IgD-negative memory B cell (primary cell): ENCODE measurements at regions not wholly inside any gene's neighbourhood (a gene's known extent, or its start where the extent isn't known, plus 50 kb on each side); places are given as distances from the start of the nearest gene placed in this dataset.

ENCODE experiments used
- H3K27ac Mint-ChIP-seq, 3 donors: one replicate each; pipeline ENCODE4 v1.8.0; 2020 to 2022; ENCODE audit warnings: mild to moderate bottlenecking in 3 of 3, mixed read lengths in 3 of 3, moderate library complexity in 1 of 3
- H3K27me3 Mint-ChIP-seq: one replicate; pipeline ENCODE4 v1.8.0; 2021; ENCODE audit warnings: mixed read lengths
- H3K36me3 Mint-ChIP-seq: one replicate; pipeline ENCODE4 v1.8.0; 2020; ENCODE audit warnings: mild to moderate bottlenecking, mixed read lengths
- H3K4me1 Mint-ChIP-seq, 3 donors: one replicate each; pipeline ENCODE4 v1.8.0; 2020 to 2022; ENCODE audit warnings: mixed read lengths in 3 of 3, mild to moderate bottlenecking in 1 of 3
- H3K4me3 Mint-ChIP-seq, 4 donors: one replicate each; pipeline ENCODE4 v1.8.0; 2020 to 2022; ENCODE audit warnings: mild to moderate bottlenecking in 4 of 4, mixed read lengths in 4 of 4, moderate library complexity in 3 of 4
- H3K9me3 Mint-ChIP-seq, 3 donors: one replicate each; pipeline ENCODE4 v1.8.0; 2020 to 2021; ENCODE audit warnings: mixed read lengths in 3 of 3, mild to moderate bottlenecking in 1 of 3

DNA sequence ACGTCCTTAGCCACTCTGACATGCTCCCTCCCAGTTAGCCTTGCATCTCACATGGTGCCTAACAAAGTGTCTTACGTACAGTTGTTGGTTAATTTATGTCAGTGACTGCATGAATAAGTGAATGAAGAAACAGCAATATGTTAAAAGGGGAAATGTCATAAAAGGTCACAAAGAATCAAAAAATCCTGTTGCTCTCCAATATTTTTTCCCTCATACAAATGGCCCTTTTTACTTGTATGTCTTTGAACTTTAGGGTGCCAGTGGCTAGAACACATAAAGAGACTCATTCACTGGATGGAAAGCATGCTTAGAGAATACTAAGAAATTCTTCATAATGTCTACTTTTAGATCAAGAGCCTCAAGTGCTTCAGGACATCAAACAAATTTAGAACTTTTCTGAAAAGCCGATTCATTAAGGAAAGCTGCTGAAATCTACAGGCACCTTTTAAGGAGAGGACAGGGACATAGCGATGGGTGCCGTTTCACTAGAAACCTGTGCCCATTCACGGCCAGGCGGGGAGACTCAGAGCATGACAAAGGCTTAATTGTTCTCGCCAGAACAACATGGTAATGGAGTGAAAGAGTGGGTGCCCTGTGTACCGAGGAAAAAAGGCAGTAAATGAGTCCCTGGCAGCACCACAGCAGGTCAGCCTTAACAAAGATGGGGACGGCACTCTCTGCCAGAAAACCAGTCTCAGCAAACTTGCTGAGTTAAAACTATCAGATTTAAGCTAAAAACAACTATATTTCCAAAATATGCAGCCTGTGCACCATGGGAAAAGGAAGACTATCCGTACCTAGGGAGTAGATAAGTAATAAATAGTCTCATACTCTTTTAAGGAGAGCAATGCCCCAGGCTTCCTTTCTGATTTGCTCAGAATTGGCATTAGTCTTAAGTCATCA is 71.6 kb upstream of the SPTBN1 start:
- Mint-ChIP-seq H3K27ac (no peak overlapping the region), H3K9me3 (peaks cover 0 to 2% (median 0%) of the 10 kb centered on the region in 3 donors), H3K27me3 (peaks cover 2% of the 10 kb centered on the region)

DNA sequence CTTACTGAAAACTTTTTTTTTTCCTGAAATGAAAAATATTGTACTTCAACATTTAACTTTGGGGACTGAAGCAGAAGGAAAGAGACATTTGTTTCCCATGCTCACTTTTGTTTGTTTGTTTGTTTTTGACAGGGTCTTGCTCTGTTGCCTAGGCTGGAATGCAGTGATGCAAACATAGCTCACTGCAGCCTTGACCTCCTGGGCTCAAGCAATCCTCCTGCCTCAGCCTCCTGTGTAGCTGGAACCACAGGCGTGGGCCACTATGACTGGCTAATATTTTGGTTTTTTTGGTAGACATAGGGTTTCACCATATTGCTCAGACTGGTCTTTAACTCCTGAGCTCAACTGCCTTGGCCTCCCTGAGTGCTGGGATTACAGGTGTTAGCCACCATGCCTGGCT is 70.9 kb upstream of the SPTBN1 start:
- Mint-ChIP-seq H3K9me3 (peaks cover 0 to 2% (median 0%) of the 10 kb centered on the region in 3 donors), H3K36me3 (peaks cover 2% of the 10 kb centered on the region), H3K4me3 (no peak overlapping the region), H3K27me3 (peaks cover 2% of the 10 kb centered on the region), H3K4me1 (no peaks in the 10 kb centered on the region), H3K27ac (no peak overlapping the region)

More for the DNA sequence above, 71.6 kb upstream of the SPTBN1 start:
- Mint-ChIP-seq H3K4me1 (no peaks in the 10 kb centered on the region), H3K4me3 (no peak overlapping the region), H3K36me3 (peaks cover 2% of the 10 kb centered on the region)

DNA sequence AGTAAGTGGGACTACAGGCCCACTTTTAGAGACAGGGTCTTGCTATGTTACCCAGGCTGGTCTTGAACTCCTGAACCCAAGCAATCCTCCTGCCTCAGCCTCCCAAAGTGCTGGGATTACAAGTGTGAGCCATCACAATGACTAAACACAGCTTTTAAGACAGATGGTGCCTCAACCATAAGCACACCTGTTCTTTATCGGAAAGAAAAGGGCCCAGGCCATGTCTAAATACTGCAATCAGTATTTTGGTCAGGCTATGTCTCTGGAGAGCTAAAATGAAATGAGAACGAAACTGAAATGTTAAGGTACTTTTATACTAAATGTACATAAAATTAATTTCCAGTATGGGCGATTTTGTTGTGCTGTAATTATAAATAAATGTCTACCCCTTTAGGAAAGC is 69.5 kb upstream of the SPTBN1 start:
- Mint-ChIP-seq H3K9me3 (peaks cover 0 to 2% (median 0%) of the 10 kb centered on the region in 3 donors), H3K4me3 (no peak overlapping the region), H3K27ac (no peak overlapping the region), H3K27me3 (no peaks in the 10 kb centered on the region), H3K36me3 (peaks cover 3% of the 10 kb centered on the region), H3K4me1 (no peaks in the 10 kb centered on the region)

DNA sequence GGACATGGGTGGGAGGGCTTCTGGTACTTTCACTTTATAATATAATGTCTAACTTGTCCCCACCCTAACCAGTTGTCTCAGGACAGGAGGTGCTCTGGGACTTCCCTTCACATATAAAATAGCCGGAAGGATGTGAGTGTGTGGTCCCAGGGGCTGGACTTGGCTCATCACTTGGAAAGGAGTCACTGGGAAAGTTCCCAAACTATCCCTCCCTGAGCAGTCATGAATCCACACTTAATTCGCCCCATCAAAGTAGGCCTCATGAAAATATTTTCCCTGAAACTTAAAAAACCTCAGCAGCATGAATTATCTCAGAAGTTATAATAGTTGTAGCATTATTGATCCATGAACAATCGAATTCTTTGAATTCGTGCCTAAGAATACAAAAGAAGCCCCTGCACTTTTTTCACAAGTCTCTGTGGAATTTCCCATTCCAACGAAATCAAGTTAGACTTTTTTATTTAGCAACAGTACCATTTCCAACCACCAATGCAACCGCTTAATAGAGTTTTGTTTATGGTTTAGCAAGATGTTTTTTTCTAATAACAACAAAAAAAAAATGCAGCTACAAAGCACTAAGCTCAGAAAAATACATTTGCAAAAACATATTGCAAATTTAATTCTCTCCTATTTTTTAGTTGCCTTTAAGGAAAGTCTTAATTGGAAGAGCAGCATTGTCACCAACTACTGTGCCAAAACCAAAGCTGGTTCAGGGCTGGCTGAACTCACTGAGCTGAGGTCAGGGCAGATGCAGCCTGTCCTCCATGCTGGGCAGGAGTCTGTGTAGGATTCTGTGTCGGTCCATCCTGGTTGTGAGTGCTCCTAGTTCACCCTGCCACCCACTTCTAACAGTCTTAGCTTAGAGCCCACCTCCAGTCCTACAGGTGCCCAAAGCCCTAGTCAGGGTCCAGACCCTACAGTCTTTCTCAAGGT is 68.8 kb upstream of the SPTBN1 start:
- Mint-ChIP-seq H3K4me1 (no peaks in the 10 kb centered on the region), H3K4me3 (no peak overlapping the region), H3K27me3 (no peaks in the 10 kb centered on the region), H3K9me3 (peaks cover 0 to 2% (median 2%) of the 10 kb centered on the region in 3 donors), H3K36me3 (peaks cover 6% of the 10 kb centered on the region), H3K27ac (no peak overlapping the region)

DNA sequence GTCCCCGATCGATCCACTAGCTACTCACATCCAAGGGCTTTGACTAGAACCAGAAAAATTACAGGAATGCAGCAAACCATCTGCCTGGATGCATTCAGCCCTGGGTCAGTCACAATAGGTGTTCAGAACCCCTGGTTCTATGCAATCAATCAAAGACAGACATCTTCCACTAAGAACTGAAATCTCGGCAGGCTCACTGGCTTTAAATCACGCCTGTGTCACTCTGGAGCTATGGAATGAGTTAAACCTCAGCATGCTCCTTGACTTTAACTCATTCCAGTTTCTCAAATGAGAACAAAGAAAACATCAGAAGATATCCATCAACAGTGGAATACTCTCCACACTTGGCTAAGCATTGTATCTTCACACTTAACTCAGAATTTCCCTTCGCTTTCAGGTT is 68.1 kb upstream of the SPTBN1 start:
- peaks cover 6% of the 10 kb centered on the region for H3K36me3 Mint-ChIP-seq
- H3K4me1 Mint-ChIP-seq: peaks cover 0 to 6% (median 0%) of the 10 kb centered on the region in 3 donors
- peaks cover 0 to 2% (median 0%) of the 10 kb centered on the region in 3 donors for H3K9me3 Mint-ChIP-seq
- no peaks in the 10 kb centered on the region for H3K27me3 Mint-ChIP-seq
- no peak overlapping the region for H3K27ac Mint-ChIP-seq
- H3K4me3 Mint-ChIP-seq: no peak overlapping the region

DNA sequence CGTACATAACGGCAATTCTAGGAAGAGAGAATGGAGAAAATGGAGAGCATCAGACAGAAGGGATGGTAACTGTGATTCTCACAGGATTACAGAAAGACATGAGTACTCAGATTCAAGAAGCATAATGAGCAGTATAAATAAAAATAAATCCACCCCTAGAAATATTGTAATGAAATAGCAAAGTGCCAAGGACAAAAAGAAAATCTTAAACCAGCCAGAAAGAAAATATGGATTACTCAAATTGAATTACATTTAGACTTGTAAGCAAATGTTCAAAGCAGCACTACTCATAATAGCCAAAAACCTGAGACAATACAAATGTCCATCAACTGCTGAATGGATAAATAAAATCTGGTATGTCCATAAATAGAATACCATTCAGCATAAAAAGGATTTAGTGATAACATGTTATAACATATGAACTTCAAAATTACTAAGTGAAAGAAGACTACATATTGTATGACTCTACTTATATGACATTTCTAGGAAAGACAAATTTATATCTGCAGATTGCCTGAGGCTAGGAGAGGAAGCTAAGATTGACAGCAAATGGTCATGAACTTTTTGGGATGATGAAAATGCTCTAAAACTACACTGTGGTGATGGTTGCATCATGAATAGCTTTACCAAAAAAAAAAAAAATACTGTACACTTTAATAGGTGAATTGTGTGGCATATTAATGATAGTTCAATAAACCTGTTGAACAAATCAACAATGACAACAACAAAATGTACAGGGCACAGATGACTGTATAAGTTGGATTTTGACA is 63.4 kb upstream of the SPTBN1 start:
- H3K4me1 Mint-ChIP-seq: peaks cover 6 to 10% (median 9%) of the 10 kb centered on the region in 3 donors
- no peak overlapping the region for H3K4me3 Mint-ChIP-seq
- peak overlapping the region in 1 of 3 donors; percentile 12 for H3K27ac Mint-ChIP-seq
- peaks cover 0 to 2% (median 0%) of the 10 kb centered on the region in 3 donors for H3K9me3 Mint-ChIP-seq
- H3K36me3 Mint-ChIP-seq: peaks cover 5% of the 10 kb centered on the region
- no peaks in the 10 kb centered on the region for H3K27me3 Mint-ChIP-seq

DNA sequence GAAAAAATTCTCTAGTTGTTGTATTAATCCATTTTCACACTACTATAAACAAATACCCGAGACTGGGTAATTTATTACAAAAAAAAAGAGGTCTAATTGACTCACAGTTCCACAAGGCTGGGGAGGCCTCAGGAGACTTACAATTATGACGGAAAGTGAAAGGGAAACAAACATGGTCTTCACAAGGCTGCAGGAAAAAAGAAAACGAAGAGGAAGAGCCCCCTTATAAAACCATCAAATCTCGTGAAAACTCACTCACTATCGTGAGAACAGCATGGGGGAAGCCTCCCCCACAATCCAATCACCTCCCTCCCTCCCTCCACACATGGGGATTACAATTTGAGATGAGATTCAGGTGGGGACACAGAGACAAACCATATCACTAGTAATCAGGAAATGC is 61.7 kb upstream of the SPTBN1 start:
- Mint-ChIP-seq H3K27me3 (no peaks in the 10 kb centered on the region), H3K27ac (peak overlapping the region in 1 of 3 donors; percentile 86), H3K9me3 (peaks cover 0 to 2% (median 0%) of the 10 kb centered on the region in 3 donors), H3K4me3 (peak overlapping the region in 3 of 4 donors; percentile 53 to 87 (median 86)), H3K4me1 (peaks cover 6 to 10% (median 9%) of the 10 kb centered on the region in 3 donors), H3K36me3 (peaks cover 5% of the 10 kb centered on the region)

DNA sequence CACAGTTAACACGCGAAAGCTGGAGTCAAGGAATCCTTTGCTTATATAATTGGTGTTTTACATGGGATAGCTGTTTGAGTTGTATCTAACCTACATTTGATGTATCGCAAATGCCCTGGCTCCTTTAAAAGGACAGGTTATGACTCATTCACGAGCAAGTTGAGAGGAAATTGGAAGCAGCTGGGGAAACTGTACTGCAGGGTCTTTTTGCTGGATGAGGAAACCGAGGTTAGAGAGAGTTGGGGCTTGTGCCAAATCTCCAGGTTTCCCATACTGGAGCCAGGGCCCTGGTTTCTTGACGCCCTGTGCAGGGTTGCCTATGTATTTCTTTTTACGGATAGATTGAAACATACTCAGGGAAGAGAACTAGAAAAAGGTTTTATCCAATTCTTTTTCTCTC is 60.0 kb upstream of the SPTBN1 start:
- Mint-ChIP-seq H3K36me3 (peaks cover 5% of the 10 kb centered on the region), H3K4me3 (no peak overlapping the region), H3K9me3 (peaks cover 0 to 2% (median 0%) of the 10 kb centered on the region in 3 donors), H3K27ac (no peak overlapping the region), H3K4me1 (peaks cover 6 to 10% (median 9%) of the 10 kb centered on the region in 3 donors), H3K27me3 (peaks cover 5% of the 10 kb centered on the region)

DNA sequence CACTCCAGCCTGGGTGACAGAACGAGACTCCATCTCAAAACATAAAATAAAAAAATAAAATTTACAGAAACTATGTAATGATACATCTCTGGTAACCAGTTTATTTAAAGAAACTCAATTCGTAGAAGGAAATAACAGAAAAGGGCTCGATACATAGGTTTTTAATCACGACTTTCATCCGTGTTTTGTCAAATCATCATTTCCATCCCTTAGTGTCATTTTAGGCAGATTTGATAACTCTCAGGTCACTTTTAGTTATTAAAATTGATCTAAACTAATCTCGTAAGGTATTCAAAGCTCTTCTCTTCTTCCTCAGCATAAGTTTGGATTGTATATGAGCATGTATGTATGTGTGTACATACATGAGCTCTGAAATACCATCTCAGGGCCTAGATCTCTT is 59.3 kb upstream of the SPTBN1 start:
- Mint-ChIP-seq H3K4me1 (peaks cover 6 to 10% (median 9%) of the 10 kb centered on the region in 3 donors), H3K9me3 (peaks cover 0 to 2% (median 0%) of the 10 kb centered on the region in 3 donors), H3K36me3 (peaks cover 3% of the 10 kb centered on the region), H3K27ac (no peak overlapping the region), H3K27me3 (peaks cover 7% of the 10 kb centered on the region), H3K4me3 (no peak overlapping the region)

DNA sequence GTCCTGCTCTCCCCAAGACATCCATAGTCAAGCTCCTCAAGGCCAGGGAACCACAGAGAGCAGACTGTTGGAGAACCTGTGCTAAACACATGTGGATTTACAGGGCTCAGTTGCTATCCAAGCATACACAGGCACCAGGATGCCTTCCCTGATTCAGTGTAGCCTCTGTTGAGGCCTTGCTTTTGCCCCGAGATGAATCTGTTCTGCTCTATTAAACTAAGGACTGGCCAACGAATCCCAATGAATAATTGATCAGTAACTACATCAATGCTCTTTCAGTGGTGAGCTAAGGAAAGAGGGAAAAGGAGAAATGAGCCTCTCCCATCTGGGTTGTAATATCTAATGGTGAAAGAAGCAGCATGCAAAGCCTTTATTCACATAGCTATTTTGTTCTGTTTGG is 58.7 kb upstream of the SPTBN1 start:
- peaks cover 6 to 10% (median 9%) of the 10 kb centered on the region in 3 donors for H3K4me1 Mint-ChIP-seq
- H3K9me3 Mint-ChIP-seq: no peaks in the 10 kb centered on the region
- peaks cover under 1% of the 10 kb centered on the region for H3K36me3 Mint-ChIP-seq
- H3K4me3 Mint-ChIP-seq: no peak overlapping the region
- H3K27ac Mint-ChIP-seq: no peak overlapping the region
- peaks cover 10% of the 10 kb centered on the region for H3K27me3 Mint-ChIP-seq

DNA sequence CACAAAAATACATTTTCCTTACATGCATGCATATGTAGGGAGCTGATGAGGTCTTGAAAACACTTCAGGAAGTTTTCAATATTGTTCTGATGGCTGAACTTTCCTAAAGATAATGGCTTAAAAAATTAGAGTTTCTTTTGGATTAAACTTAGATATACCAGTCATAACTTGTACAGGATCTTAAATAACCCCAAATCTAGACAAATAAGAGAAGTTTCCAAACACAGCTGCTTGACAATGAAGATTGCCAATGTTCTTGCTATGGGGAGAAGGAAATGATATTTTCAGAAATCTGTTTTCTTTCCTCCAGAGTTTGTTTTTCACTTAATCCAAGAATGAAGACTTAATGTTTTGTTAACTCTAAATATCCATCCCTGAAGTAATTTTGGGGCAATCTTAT is 54.6 kb upstream of the SPTBN1 start:
- Mint-ChIP-seq H3K4me1 (peaks cover 2 to 4% (median 4%) of the 10 kb centered on the region in 3 donors), H3K27ac (no peak overlapping the region), H3K4me3 (no peak overlapping the region), H3K9me3 (no peaks in the 10 kb centered on the region), H3K27me3 (peaks cover 18% of the 10 kb centered on the region), H3K36me3 (no peaks in the 10 kb centered on the region)

DNA sequence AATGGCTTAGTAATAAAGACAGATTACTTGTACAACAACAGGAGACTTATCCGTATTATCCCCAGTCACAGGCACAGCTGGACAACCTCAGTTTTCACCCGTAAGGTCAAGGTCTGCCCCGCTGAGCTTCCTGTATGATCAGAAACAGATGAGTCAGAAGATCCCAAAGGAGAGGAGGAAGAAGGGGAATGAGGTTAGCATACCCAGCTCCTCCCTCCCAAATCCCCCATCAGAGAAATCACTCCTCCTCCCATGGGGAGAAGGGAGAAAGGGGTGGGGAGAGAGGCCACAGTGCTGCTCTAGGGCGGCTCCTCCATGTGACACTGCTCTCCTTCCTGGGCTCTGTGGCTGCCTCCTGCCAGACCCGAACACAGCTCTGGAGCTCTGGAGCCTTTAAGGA is 53.8 kb upstream of the SPTBN1 start:
- H3K36me3 Mint-ChIP-seq: no peaks in the 10 kb centered on the region
- H3K9me3 Mint-ChIP-seq: no peaks in the 10 kb centered on the region
- peaks cover 2 to 4% (median 4%) of the 10 kb centered on the region in 3 donors for H3K4me1 Mint-ChIP-seq
- H3K4me3 Mint-ChIP-seq: no peak overlapping the region
- peaks cover 24% of the 10 kb centered on the region for H3K27me3 Mint-ChIP-seq
- H3K27ac Mint-ChIP-seq: no peak overlapping the region

DNA sequence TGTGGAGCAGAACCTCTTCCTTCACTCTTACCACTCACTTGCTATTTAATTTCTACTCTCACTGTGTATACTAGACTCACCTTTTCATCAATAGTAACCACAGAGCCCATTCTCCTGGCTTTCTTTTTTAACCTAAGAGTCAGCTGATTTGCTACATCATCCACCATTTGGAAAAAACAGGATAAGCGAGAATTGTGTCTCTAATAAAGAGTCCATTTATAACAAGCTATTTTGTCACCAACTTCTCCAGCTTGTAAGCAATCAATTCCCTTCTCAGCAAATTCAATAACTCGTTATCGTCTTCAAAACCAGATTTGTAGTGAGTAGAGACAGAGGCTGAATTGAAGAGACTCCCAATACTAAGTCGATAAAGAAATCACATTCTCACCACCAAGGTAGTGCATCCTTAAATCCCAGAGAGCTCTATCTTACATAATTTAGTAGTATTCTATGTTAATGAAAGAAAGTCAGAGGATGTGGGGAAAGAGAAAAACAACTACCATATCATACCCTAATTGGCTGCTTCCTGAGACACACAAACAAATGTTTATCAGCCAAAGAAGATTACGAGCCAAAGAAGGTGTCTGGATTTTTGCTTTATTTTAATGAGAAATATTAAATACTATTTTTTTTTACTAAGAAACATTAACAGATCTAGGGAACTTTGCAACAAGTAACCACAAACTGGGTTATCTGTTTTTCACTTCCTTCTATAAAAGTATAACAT is 52.5 kb upstream of the SPTBN1 start:
- no peaks in the 10 kb centered on the region for H3K36me3 Mint-ChIP-seq
- peak overlapping the region in 1 of 3 donors; percentile 10 for H3K27ac Mint-ChIP-seq
- peaks cover 28% of the 10 kb centered on the region for H3K27me3 Mint-ChIP-seq
- H3K4me3 Mint-ChIP-seq: no peak overlapping the region
- no peaks in the 10 kb centered on the region for H3K9me3 Mint-ChIP-seq
- H3K4me1 Mint-ChIP-seq: peaks cover 2 to 4% (median 4%) of the 10 kb centered on the region in 3 donors

DNA sequence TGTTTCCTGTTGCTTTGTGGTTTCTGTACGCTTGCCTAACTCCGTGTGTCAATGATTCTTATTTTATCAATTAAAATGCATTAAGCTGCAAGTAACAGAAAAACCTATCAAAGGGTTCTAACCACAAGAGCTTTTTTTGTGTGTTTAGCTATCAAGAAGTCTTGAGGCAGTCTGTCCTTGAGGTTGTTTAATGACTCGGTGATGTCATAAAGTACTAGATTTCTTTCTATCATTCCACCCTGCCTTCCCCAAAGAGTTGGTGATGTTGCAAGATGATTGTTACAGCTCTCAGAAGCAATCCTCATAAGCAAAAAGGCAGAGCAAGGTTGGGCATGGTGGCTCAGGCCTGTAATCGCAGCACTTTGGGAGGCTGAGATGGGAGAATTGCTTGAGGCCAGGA is 51.9 kb upstream of the SPTBN1 start:
- H3K27me3 Mint-ChIP-seq: peaks cover 32% of the 10 kb centered on the region
- H3K36me3 Mint-ChIP-seq: no peaks in the 10 kb centered on the region
- no peaks in the 10 kb centered on the region for H3K9me3 Mint-ChIP-seq
- H3K4me3 Mint-ChIP-seq: no peak overlapping the region
- H3K4me1 Mint-ChIP-seq: peaks cover 2 to 4% (median 4%) of the 10 kb centered on the region in 3 donors
- H3K27ac Mint-ChIP-seq: no peak overlapping the region
